Renal cortical epithelial cell (primary cell): ENCODE measurements at regions not wholly inside any gene's neighbourhood (a gene's known extent, or its start where the extent isn't known, plus 50 kb on each side); places are given as distances from the start of the nearest gene placed in this dataset.

Experiments
- DNase-seq: peaks from one replicate; pipeline ENCODE4 v3.0.0-alpha.2; 2011; ENCODE audit warnings: low read depth

DNA sequence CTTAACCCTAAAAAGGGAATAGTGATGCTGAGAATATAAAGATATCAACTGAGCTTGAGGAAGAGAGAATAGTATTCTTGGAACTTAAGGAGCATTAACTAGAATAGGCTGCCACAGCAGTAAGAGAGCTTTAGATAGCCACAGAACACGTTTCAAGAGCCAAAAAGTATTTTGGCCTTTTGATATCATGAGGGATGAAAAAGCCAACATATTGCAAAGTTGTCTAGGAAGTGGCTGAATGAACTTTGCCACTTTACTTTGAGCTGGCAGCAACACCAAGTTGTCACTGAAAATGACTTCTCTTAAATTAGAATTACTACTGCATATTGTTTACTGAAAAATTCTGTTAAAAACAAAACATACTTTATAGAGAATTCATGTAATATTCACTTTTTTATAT, 1476.2 kb downstream of the MRPL39 start:
- DNase-seq: no peak

DNA sequence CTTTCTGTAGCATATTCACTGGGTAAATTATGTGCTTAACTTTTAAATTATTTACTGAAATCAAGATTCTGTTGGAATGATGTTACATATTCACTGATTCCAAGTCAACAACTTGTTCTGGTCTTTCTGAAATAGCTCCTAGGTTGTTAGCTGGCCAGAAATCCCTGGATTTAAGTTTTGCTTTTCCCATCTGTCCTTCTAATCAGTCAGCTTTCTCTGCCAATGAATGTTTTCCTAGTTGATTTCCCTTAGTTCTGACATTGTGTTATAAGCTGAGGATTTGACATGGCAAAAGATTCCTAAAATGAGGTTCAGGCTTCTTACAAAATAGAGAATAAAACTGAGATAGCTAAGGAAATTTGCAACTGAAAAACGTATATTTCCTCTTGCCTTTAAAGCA, 1479.6 kb downstream of the MRPL39 start:
- no peak for DNase-seq

DNA sequence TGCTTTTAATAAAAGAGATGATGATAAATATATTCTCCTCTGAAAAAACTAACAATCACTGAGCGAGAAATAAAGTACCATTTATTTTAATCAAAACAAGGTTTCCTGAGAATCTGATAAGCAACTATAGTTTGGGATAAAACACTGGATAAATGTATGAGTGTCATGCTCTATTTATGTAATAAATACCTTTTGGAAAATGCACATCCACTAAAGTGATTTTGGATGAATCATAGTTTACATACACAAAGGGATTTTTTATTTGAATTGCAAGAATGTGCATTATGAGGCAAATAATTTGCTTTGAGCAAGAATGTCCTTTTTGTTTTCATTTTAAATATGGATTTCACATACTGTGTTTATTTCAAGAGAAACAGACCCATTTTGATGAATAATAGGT, 1483.5 kb downstream of the MRPL39 start:
- DNase-seq: no peak

DNA sequence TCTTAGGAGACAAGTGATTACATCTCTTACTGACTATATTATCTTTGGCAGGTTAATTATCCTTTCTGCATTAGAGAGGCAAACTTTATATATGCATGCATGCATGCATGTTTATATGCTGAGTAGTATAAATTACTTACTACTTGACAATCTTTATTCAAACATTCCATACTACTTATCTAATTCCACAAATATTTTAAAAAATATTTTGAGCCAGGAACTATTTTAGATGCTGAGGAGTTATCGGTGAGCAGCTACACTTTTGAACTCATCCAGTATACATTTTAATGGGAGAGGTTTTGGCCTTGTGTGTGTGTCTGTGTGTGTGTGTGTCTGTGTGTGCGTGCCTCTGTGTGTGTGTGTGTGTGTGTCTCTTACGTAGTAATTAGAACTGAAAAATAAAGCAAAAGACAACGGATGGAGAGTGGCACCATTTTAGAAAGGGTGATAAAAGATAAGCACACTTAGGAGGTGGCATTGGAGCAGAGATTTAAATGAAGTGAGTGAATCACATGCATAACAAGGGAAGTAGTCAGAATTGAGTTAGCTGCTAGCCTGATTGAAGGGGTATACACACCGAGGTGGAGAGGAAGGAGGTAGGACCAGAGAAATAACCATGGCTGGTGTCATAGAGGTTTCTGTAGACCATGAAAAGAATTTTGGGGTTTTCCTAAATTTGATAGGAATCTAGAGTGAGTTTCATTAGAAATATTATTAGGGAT, 1488.4 kb downstream of the MRPL39 start:
- no peak for DNase-seq

DNA sequence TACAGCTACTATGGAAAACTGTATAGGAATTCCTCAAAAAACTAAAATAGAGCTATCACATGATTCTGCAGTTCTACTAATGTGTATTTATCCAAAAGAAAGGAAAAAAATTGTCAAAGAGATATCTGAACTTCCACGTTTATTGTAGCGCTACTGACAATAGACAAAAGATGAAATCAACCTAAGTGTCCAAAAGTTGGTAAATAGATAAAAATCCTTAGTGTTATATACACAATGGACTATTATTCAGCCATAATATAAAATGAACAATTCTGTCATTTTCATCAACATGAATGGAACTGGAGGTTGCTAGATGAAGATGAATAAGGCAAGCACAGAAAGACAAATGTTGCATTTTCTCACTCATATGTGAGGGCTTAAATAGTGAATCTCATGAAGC, 1492.1 kb downstream of the MRPL39 start:
- DNase-seq: no peak

DNA sequence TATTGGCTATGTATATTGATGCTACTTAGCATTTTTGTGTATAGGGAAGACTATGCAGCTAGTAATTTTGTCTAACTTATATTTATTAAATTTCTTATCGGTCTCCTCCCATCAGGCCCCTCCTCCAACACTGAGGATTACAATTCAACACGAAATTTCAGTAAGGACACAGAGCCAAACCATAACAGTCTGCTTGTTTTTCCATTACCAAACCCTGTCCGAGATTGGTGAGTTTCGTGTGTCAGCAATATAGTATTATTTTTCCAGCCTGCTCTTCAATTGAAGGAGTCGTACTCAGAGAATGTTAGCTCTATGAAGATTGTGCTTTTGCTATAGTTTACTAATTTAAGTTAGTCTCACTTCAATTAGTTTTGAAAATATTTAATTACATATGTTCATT, 1495.3 kb downstream of the MRPL39 start:
- no peak for DNase-seq

DNA sequence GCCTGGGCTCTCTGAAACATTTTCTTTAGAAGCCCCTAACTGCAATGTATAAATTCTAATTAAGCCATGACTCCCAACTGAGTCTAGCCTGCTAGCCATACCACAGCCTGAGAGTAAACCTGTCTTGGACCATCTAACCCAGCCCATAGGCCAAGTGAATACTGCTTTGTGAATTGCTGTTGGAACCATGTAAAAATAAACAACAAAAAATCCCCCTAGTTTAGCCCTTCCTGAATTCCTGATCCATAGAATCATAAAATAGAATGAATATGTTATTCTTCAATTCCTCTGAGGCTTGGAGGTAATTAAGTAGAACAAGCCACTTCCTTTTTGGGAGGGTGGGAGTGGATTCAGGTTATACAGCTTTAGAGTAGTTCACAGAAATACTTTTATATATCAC, 1496.4 kb downstream of the MRPL39 start:
- no peak for DNase-seq

DNA sequence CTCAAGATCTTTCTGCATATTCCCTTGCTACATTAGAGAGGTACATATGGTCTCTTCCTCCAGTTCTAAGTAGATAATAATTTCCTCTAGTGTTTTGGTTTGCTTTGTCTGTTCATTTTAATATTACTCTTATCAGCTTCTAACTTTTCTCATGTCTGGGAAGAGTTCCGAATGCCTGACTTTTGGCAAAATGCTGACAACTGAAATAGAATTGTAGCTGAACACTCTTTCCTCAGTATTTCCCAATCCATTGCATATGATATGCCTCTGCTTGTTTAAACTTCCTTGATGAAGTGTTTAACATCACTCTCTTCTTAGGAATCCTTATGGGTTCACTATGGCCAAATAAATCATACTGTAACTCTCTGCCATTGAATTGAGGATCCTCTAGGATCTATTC, 1510.1 kb downstream of the MRPL39 start:
- DNase-seq: no peak

DNA sequence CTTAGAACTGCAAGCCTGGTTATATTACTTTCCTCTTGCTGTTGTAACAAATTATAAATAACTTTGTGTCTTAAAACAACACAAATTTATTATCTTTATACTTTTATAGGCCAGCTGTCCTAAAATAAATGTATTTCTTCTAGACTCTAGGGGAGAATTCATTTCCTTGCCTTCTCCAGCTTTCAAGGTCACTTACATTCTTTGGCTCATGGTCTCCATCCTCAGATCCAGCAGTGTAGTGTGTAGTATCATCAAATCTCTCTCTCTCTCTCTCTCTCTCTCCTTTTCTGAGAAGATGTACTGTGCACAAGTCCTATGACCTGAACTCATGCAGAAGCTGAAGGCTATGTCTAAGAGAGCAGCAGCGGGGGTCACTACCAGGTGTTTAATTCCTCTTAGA, 1510.6 kb downstream of the MRPL39 start:
- DNase-seq: no peak

DNA sequence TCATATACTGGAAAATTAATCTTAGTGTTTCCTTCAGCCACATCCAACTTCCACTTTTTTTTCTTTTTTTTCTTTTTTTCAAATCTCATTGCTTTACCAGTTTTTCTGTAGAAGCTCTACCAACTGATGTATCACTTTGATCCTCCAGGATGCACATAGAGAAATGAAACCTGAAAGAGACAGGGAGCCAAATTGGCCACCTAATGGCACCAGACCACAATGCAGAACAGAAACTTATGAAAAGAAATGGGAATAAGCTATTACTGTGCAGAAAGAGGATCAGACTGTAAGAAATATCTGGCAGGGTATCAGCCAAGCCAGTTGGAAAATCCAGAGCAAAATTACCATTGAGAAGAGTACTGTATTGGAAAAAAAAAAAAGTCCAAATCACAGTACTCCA, 1514.2 kb downstream of the MRPL39 start:
- DNase-seq: no peak

DNA sequence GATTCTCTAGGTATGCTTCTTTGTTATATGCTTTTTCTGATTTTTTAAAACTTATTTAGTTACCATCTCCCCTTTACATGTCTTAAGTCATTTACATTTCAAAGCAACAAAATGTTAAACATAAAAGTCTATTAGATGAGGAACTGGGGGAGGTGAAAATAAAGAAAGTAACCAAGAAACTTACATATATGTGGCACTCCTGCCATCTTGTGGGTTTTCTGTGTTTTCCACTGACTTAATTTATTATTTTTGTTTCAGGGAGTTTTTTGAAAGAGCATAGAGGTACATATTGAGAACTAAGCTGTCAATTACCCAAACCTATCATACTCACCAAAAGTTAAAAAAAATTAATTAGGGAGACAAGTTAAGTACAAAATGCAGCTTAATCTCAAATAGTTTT, 1531.1 kb downstream of the MRPL39 start:
- DNase-seq: no peak

DNA sequence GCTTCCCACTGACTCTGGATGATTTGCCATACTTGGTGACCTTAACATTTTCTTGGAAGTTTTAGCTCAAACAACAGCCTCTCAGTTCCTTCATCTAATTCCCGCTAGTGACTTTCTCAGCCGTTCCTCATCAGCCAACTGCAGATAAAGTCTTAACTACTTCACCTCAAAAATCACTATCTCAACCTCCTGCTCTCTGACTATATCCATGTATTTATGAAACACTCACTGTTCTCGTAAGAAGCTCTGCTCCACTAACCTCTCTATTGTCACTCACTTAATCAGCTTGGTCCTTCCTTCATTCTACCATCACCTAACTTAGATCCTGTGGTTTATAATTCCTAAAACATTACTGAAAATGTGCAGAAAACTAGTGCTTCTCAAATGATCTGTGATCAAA, 1551.6 kb downstream of the MRPL39 start:
- no peak for DNase-seq

DNA sequence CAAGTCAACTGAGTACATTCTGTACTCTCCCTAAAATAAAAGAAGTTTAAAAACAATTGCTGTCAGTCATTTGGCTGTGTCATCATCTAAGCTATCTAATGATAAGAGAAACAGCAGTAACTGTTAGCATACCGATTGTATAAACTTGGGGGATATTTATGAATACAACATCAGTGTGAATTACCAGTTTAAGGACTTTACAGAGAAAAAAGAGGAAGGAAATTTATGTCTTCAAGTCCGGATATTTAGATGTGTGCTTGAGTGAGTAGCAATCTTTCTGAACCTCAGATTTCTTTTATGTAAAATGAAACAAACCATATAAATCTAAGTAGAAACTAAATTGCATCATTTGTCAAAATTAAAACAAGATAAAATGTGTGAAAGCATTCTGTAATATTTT, 1557.0 kb downstream of the MRPL39 start:
- DNase-seq: no peak

DNA sequence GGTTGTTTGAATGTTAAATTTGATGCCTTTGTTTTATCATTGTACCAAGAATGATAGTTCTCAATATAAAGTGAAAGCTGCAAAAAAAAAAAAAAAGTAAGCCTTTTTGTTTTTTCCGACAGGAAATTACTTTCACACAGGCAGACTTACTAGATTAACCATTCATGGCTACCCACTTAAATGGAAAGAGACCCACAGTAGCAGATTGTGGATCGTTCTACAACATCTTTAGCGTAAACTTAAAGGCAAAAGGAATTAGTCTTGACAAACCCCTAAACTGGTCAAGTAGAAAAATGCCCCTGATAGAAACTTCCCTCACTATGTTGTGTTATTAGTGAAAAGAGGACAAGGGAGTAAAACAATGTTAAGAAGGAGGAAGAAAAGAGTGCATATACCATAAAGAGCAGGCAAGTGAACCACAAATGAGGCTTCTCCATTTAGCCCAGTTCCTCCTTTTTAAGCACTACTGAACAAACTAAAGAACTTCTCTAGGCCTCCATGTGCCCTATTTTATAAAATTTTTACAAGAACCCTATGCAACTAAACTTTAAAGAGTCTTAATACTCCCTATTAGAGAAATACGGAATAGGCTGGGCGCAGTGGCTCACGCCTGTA, 1560.3 kb downstream of the MRPL39 start:
- no peak for DNase-seq

DNA sequence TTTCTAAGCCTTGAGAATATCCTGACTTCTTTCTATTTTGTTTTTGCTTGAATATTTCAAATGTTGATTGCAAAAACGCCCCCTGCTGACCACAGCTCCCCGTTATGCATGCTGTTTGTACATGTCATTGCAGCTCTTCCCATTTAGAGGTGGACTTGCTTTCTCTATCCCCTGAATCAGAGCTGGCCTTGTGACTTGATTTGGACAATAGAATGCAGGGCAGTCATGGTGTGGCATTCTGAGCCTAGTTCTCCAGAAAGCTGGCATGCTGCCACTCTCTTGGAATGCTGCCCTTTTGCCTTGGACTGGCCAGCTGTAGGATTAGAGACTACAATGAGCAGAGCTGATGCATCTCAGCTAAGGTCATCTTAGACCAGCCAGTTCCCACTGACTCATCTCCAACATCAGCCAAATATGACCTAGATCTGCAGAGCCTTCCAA, 1561.5 kb downstream of the MRPL39 start:
- peak; percentile 50 for DNase-seq

DNA sequence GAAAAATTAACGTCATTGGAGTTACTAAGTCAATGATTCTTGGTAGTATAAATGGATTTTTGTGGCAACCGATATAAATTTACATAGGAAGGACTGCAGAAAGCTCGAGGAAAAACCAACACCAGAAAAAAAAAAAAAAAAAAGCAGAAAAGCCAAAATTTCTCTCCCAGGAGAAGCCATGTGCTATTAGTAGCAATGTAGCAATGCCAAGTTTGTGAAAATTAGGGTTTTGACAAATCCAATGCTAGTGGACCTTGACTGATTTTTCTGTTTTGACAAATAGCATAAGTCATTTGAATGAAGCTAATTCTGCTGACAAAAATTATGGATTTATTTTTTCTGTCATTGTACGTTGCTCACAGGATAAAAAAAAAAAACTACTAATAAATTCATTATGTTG, 1561.9 kb downstream of the MRPL39 start:
- DNase-seq: no peak

DNA sequence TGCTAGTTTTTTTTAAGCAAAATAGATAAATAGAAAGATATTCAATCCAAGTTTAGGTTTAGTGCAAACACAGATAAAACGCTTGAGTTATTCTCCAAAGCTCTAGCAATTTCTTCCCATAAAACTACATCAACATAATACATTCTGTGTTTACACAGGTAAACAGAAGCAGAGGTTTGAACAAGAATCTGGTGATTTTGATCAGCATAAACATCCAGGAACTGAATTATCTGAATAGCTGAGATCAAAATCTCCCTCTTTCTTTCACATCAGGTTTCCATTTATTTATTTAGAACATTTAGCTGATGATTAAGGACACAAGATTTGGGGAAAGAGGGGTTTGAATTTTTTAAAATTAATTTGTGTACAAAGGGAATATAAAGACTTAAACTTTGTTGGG, 1564.6 kb downstream of the MRPL39 start:
- DNase-seq: no peak

DNA sequence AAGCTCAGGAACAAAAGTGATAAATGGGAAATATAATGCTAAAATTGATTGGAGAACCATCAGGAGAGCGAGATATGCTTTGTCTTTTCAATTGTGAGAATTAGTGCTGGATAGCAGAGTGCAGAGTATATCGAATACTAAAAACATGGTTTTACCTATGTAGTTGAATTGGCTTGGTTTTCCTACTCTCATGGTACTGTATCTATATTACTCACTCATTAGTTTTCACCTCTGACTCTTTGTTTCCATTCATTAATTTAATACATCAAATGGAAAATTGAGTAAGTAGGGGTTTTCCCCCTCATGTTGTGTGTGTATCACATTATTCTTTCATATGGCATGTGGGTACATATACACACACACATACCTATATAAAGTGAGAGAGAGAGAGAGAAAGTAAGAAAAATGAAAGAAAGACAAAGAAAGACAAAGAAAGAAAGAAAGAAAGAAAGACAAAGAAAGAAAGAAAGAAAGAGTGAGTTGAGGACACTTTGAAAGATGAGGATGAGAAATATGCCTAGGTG, 1574.5 kb downstream of the MRPL39 start:
- no peak for DNase-seq

DNA sequence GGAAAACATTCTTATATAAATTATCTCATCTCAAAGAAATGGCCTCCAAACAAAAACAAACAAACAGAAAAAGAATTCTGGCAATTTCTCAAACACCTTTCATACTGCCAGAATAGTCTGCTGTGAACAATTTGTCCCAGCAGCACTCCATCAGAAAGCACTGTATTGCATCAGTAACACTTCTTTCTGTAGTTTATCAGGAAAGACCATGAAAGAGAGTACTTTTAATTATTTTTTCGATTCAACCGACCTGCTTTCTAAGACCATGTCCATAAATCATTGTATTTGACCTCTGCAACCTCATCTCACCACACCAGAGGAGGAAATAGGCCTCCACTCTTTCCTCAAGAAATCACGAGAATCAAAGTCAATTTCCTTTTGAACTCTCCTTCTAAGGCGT, 1579.9 kb downstream of the MRPL39 start:
- no peak for DNase-seq

DNA sequence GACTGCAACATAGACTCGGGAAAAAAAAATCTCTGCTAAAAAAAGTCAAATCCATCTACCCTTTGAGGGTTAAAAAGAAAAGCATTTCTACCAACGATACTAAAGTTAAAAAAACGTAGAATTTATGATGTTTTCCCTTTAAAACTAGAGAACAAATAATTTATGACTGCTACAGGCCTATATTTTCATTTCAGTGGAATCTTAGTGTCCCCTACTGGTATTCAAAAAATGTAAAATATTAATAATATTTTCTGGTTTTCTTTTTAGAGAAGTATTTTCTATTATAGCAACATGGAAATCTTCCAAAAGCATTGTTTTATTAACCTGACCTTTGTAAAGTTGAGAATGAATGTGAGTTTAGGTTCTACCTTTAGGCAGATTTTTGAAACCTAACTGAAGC, 1582.2 kb downstream of the MRPL39 start:
- no peak for DNase-seq

DNA sequence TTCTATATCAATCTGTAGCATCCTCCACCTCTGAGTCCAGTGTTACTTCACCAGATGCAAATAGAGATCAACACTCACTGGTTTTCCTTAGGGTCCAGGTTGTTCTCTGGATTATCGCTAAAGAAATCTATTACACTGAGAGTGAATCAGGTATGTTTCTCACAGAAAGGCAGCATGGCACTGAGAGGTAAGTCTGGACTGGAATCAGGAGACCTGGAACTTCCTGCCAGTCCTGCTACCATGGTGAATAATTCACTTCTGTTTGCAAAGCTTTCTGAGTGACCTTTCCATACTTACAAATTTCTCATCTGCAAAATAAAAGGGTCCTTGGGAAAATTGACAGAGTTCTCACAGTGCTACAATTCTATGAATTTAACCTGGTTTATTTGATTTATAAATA, 1583.3 kb downstream of the MRPL39 start:
- DNase-seq: no peak

DNA sequence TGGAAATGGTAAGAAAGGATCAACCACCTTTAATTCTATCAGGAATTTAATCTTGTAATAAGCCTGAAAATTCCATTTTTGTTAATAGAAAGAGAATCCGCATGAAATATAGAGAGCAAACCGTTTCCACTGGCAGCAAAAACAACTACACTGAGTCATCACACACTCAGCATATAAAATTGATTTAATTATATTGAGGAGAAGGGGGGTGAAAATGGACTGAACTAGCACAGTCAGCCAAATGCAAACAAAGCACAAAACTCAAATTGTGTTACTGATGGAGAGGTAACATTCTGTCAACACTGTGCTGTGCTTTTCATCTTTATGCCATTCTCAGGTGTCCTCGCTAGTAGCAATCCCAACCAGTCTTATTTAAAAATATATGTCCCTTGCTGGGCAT, 1583.9 kb downstream of the MRPL39 start:
- DNase-seq: no peak

DNA sequence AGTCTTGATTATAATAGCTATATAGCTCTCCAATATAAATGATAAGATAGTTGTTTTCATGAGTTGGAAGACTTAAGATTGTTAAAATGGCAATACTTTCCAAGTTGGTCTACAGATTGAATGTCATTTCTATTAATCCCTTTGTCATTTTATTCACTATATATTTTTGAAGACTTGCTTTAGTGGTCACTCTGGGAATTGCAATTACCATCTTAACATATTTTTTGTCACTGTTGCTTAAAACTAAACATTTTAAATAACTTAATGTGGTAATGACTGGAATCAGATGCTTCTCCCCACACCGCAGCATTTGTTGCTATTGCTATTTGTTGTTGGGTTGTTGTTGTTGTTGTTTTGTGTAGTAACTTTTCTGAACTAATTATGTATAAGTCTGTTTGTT, 1592.9 kb downstream of the MRPL39 start:
- no peak for DNase-seq

DNA sequence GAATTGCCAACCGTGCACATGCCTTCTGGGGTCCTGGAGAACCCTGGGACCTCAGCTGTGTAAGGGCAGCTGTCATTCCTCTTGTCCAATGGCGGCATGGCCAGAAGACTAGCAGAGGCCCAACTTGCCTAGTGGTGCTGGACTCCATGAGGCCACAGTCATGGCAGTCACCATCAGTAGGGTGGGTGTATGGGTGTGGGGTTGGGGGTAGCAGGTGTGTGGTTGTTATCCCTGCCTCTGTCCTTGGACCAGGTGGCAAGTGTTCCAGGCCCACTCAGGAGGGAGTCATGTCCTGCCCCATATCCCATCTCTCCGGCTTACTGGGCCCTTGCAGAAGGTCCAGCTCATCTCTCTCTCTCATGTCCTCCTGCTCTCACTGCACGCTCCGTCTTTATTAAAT, 1596.2 kb downstream of the MRPL39 start:
- no peak for DNase-seq
